Sigmoid colon (tissue), 4 donors: ENCODE measurements at regions not wholly inside any gene's neighbourhood (a gene's known extent, or its start where the extent isn't known, plus 50 kb on each side); places are given as distances from the start of the nearest gene placed in this dataset.

Source experiments
- CTCF ChIP-seq, 4 experiments: fragments of 450-650 bp in 3 of 4; fragments of 200-600 bp in 1 of 4; IDR thresholded peaks; one replicate each; pipeline ENCODE4 v1.5.1; 2016 to 2019; ENCODE audit warnings: antibody characterized with exemption in 4 of 4, mild to moderate bottlenecking in 3 of 4, moderate library complexity in 2 of 4
- EP300 ChIP-seq, 4 donors: sonication (generic); formaldehyde crosslinking; IDR thresholded peaks; one replicate each; pipeline ENCODE4 v1.6.1; 2017; ENCODE audit warnings: antibody characterized with exemption in 4 of 4
- POLR2A ChIP-seq, 2 donors: fragments of 450-650 bp; IDR thresholded peaks; one replicate each; pipeline ENCODE4 v1.6.1; 2016; ENCODE audit warnings: antibody characterized with exemption in 2 of 2, mild to moderate bottlenecking in 2 of 2, moderate library complexity in 2 of 2
- POLR2AphosphoS5 ChIP-seq, 4 donors: sonication (generic); formaldehyde crosslinking; IDR thresholded peaks; one replicate each; pipeline ENCODE4 v1.6.1; 2017; ENCODE audit warnings: antibody characterized with exemption in 4 of 4

GRCh38 chr4:138614398-138615142 lies 372.4 kb upstream of the SLC7A11 start:
- TF ChIP-seq POLR2A (IDR thresholded peaks at IDR 0.05): no peak
- no peak for TF ChIP-seq CTCF (IDR thresholded peaks at IDR 0.05)
- TF ChIP-seq POLR2AphosphoS5 (IDR thresholded peaks at IDR 0.05): no peak
- TF ChIP-seq EP300 (IDR thresholded peaks at IDR 0.05): no peak
